ENCODE measurements at regions not wholly inside any gene's neighbourhood (a gene's known extent, or its start where the extent isn't known, plus 50 kb on each side); places are given as distances from the start of the nearest gene placed in this dataset.

- H3K9me3 ChIP-seq: no peaks in the 10 kb centered on the region
- no peak overlapping the region for H3K4me3 ChIP-seq
- H3K27ac ChIP-seq: no peak overlapping the region
- no peaks in the 10 kb centered on the region for H3K36me3 ChIP-seq
- no peaks in the 10 kb centered on the region for H3K4me1 ChIP-seq
- intact Hi-C loops (cut with DNase I): no loop called here
- no peak for DNase-seq
- ATAC-seq: no peak
- no peaks in the 10 kb centered on the region for H3K27me3 ChIP-seq (ENCODE audit: low read depth)
- TF ChIP-seq, protein P1, sequence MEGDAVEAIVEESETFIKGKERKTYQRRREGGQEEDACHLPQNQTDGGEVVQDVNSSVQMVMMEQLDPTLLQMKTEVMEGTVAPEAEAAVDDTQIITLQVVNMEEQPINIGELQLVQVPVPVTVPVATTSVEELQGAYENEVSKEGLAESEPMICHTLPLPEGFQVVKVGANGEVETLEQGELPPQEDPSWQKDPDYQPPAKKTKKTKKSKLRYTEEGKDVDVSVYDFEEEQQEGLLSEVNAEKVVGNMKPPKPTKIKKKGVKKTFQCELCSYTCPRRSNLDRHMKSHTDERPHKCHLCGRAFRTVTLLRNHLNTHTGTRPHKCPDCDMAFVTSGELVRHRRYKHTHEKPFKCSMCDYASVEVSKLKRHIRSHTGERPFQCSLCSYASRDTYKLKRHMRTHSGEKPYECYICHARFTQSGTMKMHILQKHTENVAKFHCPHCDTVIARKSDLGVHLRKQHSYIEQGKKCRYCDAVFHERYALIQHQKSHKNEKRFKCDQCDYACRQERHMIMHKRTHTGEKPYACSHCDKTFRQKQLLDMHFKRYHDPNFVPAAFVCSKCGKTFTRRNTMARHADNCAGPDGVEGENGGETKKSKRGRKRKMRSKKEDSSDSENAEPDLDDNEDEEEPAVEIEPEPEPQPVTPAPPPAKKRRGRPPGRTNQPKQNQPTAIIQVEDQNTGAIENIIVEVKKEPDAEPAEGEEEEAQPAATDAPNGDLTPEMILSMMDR (IDR thresholded peaks at IDR 0.05): no peak
Measured at GRCh38 chr15:95013381-95013780, 782.0 kb downstream of the MCTP2 start.

DNA sequence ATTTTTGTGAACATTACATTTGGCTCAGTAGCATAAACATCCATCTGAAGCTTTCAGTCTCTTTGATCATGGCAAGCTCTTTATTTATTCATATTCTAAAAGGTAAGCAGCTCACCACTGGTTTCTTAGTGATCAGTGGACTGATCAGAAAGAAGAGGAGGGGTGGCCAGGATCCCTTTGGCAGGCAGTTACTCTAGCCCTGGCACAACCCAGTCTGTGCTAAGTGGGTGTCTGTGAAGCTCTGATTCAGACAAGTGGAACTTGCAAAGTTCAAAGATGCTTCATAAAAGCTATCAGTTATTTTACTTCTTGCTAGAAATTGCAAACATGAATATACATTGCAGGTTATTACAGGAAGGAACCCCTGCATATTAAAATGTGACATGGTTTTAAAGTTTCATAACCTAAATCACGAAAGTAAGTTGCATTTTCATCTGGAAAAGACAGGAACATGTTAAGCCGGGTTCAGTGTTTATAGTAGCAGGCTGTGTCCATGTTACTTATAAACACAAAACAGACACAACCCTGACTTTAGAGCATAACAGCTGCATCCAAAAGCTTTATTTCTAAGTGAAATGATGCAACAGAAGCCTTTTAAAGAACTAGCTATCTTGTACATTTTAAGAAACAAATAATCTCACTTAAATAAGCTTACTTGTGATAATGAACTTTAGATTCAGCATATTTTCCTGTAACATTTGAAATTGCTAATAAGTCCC is 785.3 kb downstream of the MCTP2 start:
- intact Hi-C loops (cut with DNase I): no loop called here
- Histone ChIP-seq H3K4me1 (peaks cover 11% of the 10 kb centered on the region), H3K27me3 (ENCODE audit: low read depth) (no peaks in the 10 kb centered on the region), H3K36me3 (no peaks in the 10 kb centered on the region), H3K4me3 (no peak overlapping the region), H3K27ac (no peak overlapping the region), H3K9me3 (no peaks in the 10 kb centered on the region)
- no peak for ATAC-seq
- TF ChIP-seq, protein P1 (IDR thresholded peaks at IDR 0.05): no peak
- DNase-seq: no peak

- TF ChIP-seq, protein P1 (IDR thresholded peaks at IDR 0.05): no peak
- H3K9me3 ChIP-seq: no peaks in the 10 kb centered on the region
- H3K36me3 ChIP-seq: no peaks in the 10 kb centered on the region
- H3K4me3 ChIP-seq: no peak overlapping the region
- no peak overlapping the region for H3K27ac ChIP-seq
- ATAC-seq: no peak
- H3K27me3 ChIP-seq (ENCODE audit: low read depth): no peaks in the 10 kb centered on the region
- peak; percentile 60 for DNase-seq
- peaks cover 11% of the 10 kb centered on the region for H3K4me1 ChIP-seq
- intact Hi-C loops (cut with DNase I): no loop called here
Measured at GRCh38 chr15:95017666-95018328, 786.4 kb downstream of the MCTP2 start.

GRCh38 chr15:95018888-95019545 is 787.7 kb downstream of the MCTP2 start:
- H3K27ac ChIP-seq: no peak overlapping the region
- no peaks in the 10 kb centered on the region for H3K9me3 ChIP-seq
- no peak overlapping the region for H3K4me3 ChIP-seq
- peaks cover 11% of the 10 kb centered on the region for H3K4me1 ChIP-seq
- ATAC-seq (peak; percentile 23 to 47), DNase-seq (no peak)
- no peaks in the 10 kb centered on the region for H3K27me3 ChIP-seq (ENCODE audit: low read depth)
- TF ChIP-seq, protein P1 (IDR thresholded peaks at IDR 0.05): no peak
- intact Hi-C loops (cut with DNase I): no loop called here
- no peaks in the 10 kb centered on the region for H3K36me3 ChIP-seq

GRCh38 chr15:95019907-95020306 is 788.5 kb downstream of the MCTP2 start:
- Histone ChIP-seq H3K36me3 (no peaks in the 10 kb centered on the region), H3K27me3 (ENCODE audit: low read depth) (no peaks in the 10 kb centered on the region), H3K27ac (no peak overlapping the region), H3K4me3 (no peak overlapping the region), H3K4me1 (peaks cover 11% of the 10 kb centered on the region), H3K9me3 (no peaks in the 10 kb centered on the region)
- TF ChIP-seq, protein P1 (IDR thresholded peaks at IDR 0.05): no peak
- no peak for ATAC-seq
- intact Hi-C loops (cut with DNase I): no loop called here
- no peak for DNase-seq

All from lower lobe of right lung (tissue), 2 donors.